ENCODE measurements at regions not wholly inside any gene's neighbourhood (a gene's known extent, or its start where the extent isn't known, plus 50 kb on each side); places are given as distances from the start of the nearest gene placed in this dataset.
A peak's percentile ranks its signal among the peaks of the same experiment; 100 is the strongest.

DNA sequence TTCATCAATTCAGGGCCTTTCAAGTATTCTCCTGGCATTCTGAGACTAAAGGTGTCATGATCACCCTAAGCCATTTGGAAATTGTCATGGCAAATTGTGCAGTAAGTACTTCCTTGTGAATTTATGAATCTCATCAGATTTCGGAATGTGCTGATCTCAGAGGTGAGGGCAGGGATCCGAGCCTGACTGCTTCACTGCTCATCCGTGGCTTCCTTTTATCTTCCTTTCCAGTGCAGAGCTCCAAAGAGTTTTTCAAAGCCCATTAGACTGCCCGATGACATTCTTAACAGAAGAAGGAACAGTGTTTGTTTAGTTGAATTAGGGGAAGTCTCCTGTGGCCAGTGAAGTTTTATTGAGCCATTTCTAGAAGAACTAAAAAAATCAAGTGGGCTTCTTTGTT lies 182.8 kb upstream of the GDNF start:
- no peak for DNase-seq

DNA sequence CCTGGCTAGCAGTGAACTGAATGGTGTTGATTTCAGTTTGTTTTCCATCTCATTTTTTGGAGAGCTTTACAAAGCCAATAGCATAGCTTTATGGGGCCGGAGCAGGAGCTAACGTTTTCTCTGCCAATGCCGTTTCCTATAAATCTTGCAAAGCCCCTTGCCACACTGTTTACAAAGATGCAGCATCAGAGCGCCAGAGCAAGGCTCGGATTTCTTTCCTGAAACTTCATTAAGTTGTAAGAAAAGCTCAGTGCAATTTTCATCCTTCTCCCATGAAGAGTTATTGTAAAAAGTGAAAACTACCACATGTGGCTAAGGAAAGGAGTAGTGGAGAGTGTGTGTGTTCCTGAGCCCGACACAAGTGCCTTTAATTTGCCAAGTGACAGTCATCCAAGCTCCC lies 178.2 kb upstream of the GDNF start:
- no peak for DNase-seq

DNA sequence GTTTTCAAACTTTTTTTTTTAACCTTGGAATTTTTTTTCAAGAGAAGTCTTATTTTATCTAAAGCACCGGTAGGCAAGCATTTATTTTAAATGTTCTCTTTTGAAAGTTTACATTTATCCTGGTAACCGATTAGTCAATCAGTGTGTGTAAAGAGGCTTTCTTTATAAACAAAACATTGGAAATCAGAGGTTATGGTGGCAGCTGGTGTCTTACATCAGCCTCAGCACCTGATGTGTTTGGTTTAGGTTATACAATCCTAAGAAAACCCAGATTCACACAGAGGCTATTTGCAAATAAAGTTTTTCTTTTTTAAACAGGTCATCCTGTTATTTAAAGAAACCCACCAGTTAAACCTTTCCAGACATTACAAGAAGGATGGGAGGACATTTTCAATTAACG lies 173.3 kb upstream of the GDNF start:
- no peak for DNase-seq

DNA sequence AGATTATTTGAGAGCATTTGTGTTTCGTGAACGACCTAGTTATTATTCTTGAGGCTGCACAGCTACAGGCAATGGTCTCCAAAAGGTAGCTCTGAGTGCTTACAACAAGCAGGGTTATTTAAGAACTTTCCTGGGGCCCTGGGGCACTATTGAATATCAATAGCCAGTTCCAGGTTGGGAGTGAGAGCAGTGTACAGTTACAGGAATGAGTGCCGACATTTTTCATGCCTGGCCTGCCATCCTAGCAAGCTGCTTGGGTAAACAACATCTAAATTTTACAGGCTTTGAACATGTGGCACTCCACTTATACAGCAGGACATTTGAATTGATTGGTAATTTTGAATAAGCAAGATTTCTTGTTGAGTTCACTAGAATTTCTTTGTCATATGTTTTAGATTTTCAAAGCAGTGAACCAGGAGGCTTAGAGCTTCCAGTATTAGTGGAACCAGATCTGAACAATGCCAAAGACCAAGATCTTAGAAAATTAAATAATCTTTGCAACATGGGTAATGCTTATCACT lies 171.9 kb upstream of the GDNF start:
- no peak for DNase-seq

DNA sequence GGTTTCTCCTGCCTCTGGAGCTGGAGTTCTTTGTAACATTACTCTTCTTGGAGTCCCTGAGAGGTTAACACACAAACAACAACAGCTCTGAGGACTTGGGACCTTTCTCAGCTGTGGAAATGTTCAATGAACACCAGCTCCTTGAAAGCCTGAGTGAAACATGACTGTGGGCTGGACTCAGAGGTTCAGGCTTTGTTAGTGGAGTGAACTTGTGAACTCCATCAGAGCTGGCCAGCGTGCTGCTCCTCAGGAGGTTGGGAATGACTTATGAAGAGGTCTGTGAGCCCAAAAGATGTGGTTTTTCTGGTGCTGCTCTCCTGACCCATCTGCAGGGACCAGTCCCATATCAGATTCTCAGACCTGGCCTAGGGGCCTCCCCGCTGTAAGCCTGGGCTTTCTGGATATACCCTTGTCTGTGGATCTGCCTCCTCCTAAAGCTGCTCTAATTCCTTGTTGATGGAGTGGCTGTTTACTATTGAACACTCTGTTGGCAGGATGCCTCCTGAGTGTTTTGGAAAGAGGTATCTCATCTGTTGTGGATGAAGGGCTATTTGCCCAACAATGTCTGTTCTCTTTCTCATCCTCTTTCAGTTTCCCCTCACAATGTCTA lies 170.0 kb upstream of the GDNF start:
- no peak for DNase-seq

DNA sequence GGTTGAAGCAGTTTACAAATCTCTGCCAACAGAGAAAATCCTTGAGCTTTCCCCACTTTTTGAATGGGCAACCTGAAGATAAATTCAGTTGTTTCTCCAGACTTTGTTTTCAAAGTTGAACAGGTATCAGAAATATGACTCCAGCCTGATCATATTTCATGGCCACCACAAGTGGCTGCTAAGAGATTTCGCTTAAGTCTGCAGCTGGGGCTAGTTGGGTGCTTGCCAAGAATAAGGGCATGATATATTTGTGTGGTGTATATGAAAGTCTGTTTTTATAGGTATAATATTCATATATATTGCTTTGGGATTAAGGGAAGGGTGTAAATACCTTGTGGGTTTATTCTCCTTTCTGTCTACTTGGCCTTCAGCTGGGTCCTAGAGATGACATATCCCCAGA lies 168.4 kb upstream of the GDNF start:
- DNase-seq: peak; percentile 88

DNA sequence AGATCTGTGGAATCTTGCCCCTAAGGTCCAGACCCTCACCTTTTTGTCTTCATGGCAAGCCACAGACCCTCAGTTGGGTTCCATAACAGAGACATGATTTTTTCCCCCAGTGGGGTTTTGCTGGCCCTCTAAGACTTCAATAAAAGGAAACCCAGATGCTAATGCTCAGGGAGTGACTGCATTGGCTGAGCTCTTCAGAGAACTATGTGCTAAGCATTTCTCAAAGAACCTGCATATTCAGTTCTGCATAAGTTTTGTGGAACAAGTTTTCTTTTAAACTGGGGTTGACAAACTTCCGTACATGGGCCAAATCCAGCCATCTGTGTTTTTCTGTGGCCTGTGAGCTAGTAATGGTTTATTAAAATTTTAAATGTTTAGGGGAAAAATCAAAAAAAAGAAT lies 159.8 kb upstream of the GDNF start:
- no peak for DNase-seq

DNA sequence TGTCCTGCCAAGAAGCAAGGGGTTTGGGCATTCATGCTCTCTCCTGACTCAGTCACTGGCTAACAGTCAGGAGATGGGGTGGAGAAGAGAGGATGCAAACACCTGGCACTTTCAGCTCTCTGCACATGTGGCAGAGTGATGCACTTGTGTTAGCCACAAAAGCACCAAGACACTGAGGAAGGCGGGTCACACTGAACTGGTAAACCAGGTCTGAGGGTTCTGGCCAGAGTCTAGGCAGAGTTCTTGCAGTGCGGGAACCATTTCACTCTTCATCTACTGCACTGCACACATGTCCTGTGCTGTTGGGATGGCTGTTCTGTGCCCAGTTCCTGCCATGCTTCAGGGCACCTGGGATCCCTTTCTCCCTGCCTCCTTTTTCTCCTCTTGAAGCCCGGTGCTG lies 157.1 kb upstream of the GDNF start:
- no peak for DNase-seq

DNA sequence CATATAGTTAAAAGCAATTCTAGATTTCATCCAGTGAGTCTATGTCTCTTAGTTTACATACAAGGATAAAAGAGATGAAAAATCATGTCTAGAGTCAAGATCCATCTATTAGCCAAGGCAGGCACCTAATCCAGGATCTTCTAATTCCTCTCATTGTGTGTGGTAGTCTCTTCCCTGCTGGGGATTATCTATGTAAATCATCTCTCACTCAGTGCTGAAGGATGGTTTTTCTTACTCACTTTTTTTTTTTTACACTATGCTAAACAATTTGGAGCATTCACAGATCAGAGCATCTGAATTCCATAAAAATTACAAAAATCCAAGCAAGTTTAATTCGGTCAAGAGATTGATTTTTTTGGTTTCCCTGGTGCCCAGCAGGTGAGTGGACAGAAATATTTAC lies 154.9 kb upstream of the GDNF start:
- DNase-seq: no peak

DNA sequence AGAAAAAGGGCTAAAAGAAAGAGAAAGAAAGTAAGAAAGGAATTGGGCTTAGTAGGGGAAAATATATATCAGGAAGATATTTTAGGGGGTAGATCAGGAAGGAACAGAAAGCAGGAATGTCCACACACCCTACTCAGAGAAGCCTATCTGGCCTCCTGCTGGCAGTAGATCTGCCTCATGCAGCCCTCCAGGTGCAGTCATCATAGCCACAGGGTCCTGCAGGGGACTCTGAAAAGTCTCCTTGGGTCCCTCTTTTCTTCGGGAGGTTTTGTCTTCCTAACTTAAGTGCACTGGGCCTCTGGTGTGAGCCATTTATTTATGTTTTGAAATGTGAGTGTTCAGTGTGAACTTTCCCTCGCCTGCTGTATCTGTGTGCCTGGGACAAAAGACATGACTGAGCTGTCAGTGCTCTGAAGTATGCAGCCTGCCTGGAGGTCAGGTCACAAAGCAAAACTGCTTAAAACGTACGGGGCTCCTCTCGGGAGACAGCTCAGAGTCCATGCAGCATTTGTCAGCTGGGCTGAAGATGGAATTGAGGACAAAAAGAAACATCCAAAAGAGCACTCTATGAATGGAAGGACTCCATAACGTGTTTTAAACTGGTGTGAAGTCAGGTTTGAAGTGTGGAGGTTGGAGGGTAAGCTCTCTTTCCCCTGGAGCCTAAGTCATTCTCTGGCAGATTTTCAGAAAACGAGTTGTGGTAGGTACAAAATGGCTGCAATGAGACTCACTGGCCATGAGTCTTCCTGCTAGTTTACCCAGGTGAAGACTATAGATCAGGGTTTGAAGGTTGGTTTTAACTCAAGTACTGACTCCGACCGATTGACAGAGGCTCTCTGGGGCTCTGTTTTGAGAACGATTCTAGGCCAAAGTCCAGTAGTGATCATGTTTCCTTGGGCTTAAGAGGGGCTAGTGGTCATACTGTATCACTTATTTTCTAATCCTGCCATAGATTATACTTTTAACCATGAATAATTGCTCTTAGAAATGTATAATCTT lies 151.8 kb upstream of the GDNF start:
- DNase-seq: no peak

DNA sequence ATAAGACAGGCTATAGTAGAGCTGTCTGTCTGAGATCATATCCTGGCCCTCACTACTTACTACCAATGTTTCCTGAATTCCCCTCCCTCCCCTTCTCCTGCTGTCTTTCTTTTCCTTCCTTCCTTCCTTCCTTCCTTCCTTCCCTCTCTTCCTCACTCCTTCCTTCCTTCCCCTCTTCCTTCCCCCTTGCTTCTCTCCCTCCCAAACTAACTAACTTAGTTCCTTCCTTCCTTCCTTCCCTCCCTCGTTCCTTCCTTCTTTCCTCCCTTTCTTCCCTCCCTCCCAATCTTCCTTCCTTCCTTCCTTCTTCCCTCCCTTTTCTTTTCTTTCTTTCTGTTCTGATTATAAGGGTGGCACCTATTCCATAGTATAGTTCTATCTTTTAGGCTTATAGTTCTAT lies 150.0 kb upstream of the GDNF start:
- DNase-seq: no peak

DNA sequence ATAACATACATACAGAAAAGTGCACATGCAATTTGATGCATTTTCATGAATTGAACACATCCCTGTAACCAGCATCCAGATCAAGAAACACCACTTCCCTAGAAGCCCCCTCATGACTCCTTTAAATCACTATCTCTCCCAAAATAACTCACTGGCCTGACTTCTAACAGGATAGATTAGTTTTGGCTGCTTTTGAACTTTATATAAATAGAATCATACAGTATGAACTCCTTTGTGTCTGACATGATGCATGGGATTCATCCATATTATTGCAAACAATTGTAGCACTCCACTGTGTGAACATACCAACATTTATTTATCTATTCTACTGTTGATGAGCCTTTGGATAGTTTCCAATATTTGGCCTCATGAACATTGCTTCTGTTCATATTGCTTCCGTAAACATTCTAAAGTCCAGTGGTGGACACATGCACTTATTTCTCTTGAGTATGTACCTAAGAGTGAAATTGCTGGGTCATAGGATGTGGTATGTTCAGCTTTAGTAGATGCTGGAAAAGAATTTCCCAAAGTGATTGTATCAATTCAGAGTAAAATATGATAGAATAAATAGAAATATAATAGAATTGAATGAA lies 148.7 kb upstream of the GDNF start:
- no peak for DNase-seq

DNA sequence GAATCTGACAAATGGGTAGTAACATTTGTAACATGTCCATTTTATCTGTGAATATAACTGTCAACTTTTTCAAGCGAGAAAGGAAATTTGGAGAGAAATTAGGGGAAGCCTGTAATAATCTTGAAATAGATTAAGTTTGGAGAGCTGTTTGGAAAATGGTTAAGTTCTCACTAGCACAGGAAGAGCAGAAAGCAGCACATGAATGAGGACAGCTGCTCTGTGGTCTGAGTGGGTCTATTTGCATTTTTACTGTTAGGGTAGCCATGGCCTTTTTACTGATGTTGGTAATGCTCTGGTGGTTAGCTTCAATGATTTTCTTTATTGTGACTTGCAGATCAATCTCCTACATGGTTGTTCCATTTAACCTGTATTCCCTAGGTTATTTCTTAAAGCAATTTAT lies 144.5 kb upstream of the GDNF start:
- DNase-seq: no peak

DNA sequence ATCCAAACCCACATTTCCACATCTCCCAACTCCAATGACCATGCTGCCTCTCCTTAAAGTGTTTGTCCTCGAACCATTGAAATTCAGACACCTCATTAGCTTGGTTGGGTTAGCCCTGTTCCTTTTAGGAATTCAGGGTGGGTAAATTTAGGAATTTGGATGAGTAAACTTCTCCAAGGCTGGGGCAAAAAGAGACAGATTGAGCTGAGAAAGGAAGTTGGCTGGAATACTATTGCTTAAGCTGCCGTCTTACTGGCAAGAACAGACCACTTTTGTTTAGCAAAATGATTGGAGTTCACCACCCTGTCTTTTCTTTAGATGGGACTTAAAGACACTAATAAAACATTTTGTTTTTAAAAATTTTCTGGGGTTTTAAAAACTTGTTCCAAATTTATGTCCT lies 143.6 kb upstream of the GDNF start:
- DNase-seq: no peak

DNA sequence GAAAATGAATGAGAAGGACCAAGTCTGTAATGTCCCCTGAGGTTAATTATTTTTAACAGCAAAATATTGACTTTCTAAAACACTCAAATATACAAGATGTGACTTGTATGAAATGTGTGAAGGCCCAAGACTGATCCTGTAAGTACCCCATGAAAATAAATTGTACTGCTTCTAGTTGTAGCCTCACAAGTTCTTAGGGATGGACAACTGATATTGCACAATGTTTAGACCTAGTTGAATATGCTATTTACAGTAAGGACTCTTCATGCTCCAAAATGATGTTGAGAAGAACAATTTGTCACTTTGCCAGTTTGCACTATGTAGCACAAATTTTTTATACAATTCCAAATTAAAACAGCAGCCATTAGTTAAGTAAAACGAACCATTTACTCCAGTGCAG lies 139.7 kb upstream of the GDNF start:
- no peak for DNase-seq

DNA sequence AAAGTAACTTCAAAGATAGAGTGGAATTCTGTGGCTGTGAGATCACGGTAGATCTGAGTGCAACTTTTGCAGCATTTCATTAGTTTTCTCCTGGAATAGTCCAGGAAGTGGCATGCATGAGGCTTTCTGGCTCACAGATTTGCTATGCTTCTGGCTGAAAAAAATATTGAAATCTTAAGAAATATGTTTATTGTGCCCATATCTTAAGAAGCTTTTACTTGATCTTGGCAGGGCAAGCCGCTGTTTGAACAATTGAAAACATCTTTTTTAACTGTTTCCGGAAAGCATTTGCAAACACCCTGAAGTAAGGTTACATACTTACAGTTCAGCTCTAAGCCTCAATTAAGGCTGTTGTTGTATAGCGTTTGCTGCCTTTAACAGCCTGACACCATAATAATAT lies 135.7 kb upstream of the GDNF start:
- no peak for DNase-seq

DNA sequence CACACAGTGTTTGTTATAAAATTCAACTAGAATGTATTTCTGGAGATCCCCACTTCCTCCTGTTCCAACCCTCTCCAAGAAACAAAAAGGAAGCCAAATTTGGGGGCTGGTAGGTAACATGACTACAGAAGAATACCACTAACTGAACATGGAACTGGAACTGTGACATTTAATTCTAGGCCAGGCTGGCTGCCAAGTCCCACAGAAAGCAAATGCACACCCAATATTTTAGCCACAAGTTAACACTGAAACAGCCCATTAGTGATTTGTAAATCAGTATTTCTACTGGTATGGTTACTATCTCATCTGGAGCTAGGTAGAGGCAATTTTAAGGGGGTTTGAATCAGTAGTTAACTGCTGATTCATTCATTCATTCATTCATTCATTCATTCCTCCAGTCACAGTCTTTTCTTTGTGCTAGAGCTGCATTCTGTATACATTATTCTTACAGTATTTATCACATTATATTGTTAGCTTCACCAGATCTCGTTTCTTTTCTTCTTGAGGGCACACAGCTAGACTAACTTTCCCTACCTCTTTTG lies 131.7 kb upstream of the GDNF start:
- DNase-seq: no peak

DNA sequence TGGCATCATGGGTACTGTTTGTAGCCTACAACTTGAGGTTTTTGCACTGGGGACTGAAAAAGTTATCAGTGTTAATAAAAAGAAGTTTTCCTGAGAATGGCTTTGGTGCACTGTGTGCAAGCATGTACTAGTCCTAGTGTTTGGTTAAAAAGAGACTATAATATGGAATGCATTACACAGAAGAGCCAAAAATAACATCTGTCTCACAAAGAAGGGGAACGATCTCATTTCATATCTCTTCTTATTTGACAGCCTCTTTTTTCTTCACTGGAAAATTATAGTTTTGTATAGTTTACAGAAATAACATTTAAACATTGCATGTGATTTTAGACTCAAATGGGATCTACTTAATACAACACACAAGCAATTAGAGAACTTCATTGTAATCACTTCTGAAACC lies 127.0 kb upstream of the GDNF start:
- no peak for DNase-seq

DNA sequence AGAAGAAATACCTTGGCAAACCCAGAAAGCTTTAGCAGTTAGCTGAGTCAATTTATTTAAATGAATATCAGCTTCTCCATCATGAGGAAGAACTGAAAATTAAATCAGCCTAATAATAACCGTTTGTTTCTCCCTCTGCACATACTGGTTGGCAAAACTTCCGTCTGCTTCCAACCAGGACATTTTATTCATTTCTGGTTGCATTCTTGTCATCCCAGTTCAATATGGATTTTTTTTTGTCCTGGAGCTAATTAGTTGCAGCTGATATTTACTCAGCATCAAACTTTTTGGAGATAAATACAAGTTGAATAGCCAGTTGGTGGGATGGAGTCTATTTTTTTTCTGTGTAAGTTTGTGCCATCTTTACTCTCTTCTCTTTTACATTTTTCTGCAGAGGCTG lies 126.5 kb upstream of the GDNF start:
- DNase-seq: no peak

DNA sequence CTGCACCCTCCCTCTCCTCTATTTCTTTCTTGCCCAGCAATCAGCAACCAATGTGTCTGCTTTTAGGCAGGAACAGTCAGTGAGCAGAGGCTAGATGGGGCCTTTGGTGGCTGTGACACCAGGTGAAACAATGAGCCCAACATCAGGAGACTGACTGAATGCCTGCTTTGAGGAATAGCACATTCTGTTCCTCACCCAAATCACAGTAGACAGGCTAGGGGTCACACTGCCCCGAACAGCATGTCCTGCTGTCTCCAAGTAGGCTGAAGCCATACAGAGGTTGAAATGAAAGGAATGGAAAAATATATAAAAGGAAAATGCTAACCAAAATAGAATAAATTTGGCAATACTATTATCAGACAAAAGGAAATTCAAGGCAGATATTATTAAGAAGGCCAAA lies 122.5 kb upstream of the GDNF start:
- DNase-seq: no peak

DNA sequence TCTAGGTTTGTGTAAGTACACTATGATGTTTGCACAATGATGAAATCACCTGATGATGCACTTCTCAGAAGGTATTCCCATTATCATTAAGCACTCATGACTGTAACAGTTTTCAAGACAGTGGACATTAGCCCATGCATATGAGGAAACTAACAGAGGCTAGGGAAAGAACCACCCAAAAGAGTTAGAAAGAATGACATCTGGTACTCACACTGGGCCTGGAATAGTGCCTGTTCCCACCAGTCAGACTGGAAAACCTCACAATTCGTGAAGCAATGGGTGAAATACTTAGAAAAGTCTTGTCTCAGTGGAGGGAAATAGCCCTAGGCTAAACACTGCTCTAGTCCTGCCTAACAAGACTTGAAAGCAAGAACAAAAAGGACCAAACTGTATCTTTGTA lies 117.4 kb upstream of the GDNF start:
- DNase-seq: no peak

DNA sequence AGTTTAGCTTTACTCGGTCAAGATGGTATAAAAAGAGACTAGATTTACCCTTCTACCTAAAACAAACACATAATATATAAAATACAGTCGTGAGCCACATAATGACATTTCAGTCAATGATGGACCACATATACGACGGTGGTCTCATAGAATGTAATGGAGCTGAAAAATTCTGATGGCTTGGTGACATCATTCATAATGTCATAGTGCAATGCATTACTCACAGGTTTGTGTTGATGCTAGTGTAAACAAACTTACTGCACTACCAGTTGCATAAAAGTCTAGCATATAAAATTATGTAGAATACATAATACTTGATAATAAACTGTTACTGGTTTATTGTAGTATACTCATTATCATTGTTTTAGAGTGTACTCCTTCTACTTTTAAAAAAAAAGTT lies 115.9 kb upstream of the GDNF start:
- no peak for DNase-seq

DNA sequence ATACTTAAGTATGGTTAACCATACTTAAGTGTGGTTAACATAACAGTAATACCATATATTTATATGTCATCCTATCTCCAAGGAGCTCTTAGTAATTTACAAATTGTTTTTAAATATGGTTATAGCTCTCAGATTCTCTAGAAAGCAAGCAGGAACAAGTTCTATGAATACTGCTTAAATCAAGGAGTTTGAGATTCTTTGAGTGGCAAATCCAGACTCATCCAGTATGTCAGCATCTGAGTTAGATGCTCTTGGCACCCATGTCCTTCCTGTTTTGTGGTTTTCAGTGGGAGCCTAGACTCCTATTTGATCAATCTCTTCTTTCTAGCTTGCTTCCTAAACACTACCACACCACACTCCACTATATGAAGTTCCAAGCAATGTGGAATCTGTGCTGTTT lies 114.7 kb upstream of the GDNF start:
- no peak for DNase-seq
